ENCODE measurements at regions not wholly inside any gene's neighbourhood (a gene's known extent, or its start where the extent isn't known, plus 50 kb on each side); places are given as distances from the start of the nearest gene placed in this dataset.

- Histone ChIP-seq H4K20me1 (no peaks in the 10 kb centered on the region), H3K27ac (no peak overlapping the region)
These were observed 101.1 kb upstream of the SLC7A1 start for GRCh38 chr13:29696606-29697005.

GRCh38 chr13:29693275-29693945 is 97.9 kb upstream of the SLC7A1 start:
- Histone ChIP-seq H4K20me1 (no peaks in the 10 kb centered on the region), H3K4me3 (no peak overlapping the region), H3K27ac (no peak overlapping the region), H3K4me1 (no peaks in the 10 kb centered on the region), H3K27me3 (no peaks in the 10 kb centered on the region), H3K9ac (no peak overlapping the region), H3K4me2 (no peak overlapping the region), H3K36me3 (no peaks in the 10 kb centered on the region), H3K9me3 (replicated peaks in 1 of 11) (peaks cover 0 to 6% (median 0%) of the 10 kb centered on the region in 11 experiments; a peak in 1 of 22 replicates)
- no peak for TF ChIP-seq Cebpa-rat (IDR thresholded peaks at IDR 0.05)

More at GRCh38 chr13:29696606-29697005, 101.1 kb upstream of the SLC7A1 start:
- H3K4me1 ChIP-seq = no peaks in the 10 kb centered on the region
- H3K4me3 ChIP-seq = no peak overlapping the region
- no peaks in the 10 kb centered on the region for H3K27me3 ChIP-seq
- no peaks in the 10 kb centered on the region for H3K36me3 ChIP-seq
- TF ChIP-seq Cebpa-rat (IDR thresholded peaks at IDR 0.05) = no peak
- H3K9me3 ChIP-seq (replicated peaks in 1 of 11) = peaks cover 0 to 6% (median 0%) of the 10 kb centered on the region in 11 experiments; a peak in 1 of 22 replicates
- H3K4me2 ChIP-seq = no peak overlapping the region
- no peak overlapping the region for H3K9ac ChIP-seq

DNA sequence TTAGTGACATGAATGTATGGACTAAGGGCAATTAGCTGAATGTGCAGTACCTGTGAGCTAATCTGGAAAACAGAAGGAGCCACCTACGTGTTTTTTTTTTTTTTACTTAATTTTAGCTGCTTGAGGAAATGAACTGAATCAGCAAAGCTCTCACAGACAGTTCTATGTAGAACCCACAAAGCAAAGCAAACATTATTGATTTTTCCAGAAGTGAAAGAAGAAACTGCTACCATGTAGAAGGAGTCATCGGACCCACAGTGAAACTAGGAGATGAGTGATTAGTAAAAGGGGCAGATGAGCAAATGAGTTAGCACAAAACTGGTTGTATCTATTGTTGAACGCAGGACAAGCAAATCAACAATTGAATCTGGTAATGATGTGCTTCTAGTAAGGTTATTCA is 94.1 kb upstream of the SLC7A1 start:
- no peaks in the 10 kb centered on the region for H3K9me3 ChIP-seq (replicated peaks in 1 of 11)
- no peaks in the 10 kb centered on the region for H4K20me1 ChIP-seq
- H3K4me1 ChIP-seq = no peaks in the 10 kb centered on the region
- no peak overlapping the region for H3K9ac ChIP-seq
- H3K4me3 ChIP-seq = no peak overlapping the region
- TF ChIP-seq Cebpa-rat (IDR thresholded peaks at IDR 0.05) = no peak
- H3K4me2 ChIP-seq = 0 out of 22 replicates have a peak overlapping the region, but pooled peaks of 1 of the 11 experiments have one; percentile 13
- no peak overlapping the region for H3K27ac ChIP-seq
- H3K27me3 ChIP-seq = no peaks in the 10 kb centered on the region
- no peaks in the 10 kb centered on the region for H3K36me3 ChIP-seq

DNA sequence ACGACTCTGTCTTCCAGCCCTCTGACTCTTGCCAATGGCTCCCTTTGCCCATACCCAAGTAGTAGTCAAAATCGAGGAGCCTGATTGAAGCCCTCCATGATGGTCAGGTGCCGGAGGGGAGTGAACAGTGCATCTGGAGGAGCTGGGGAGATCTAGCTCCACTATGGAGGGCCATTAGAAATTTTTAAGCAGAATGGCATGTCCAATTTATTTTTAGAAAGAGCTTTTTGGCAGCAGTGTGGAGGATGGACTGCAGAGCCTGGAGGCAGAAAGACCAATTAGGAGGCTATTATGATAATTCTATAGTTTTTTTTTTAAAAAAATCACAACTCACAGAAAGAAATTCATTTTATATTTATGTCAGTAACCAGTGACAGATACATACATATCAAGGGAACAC is 92.7 kb upstream of the SLC7A1 start:
- TF ChIP-seq Cebpa-rat (IDR thresholded peaks at IDR 0.05) = no peak
- Histone ChIP-seq H3K36me3 (no peaks in the 10 kb centered on the region), H3K27me3 (no peaks in the 10 kb centered on the region), H3K4me3 (no peak overlapping the region), H4K20me1 (no peaks in the 10 kb centered on the region), H3K9ac (no peak overlapping the region), H3K9me3 (replicated peaks in 1 of 11) (peaks cover 0 to 7% (median 0%) of the 10 kb centered on the region in 11 experiments; a peak in 2 of 22 replicates), H3K4me2 (no peak overlapping the region), H3K27ac (no peak overlapping the region), H3K4me1 (no peaks in the 10 kb centered on the region)

DNA sequence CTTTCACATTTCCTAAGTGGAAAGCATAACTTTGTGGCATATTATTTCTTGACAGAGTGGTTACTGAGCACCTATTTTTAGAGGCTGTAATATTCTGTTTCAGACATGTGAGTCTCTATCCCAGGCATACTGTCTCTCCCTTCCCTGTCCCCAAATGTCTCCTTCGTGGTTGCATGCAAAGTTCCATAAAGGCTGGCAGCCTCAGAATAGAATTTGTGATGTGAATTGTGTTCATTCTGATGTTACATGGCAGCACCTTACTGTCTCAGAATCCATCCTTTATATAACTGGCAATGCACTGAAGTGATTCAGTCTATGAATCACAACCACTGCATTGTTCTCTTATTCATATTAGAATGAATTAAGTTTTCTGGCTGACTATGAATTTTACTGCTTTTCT is 89.0 kb upstream of the SLC7A1 start:
- no peak overlapping the region for H3K4me2 ChIP-seq
- no peak overlapping the region for H3K4me3 ChIP-seq
- H3K27ac ChIP-seq = no peak overlapping the region
- no peak overlapping the region for H3K9ac ChIP-seq
- H4K20me1 ChIP-seq = no peaks in the 10 kb centered on the region
- no peaks in the 10 kb centered on the region for H3K36me3 ChIP-seq
- peaks cover 0 to 8% (median 0%) of the 10 kb centered on the region in 11 experiments; a peak in 2 of 22 replicates for H3K9me3 ChIP-seq (replicated peaks in 1 of 11)
- peaks cover 0 to 13% (median 9%) of the 10 kb centered on the region in 10 experiments; a peak in 15 of 20 replicates for H3K4me1 ChIP-seq
- TF ChIP-seq Cebpa-rat (IDR thresholded peaks at IDR 0.05) = no peak
- H3K27me3 ChIP-seq = no peaks in the 10 kb centered on the region

- Histone ChIP-seq H3K4me3 (no peak overlapping the region), H3K9ac (no peak overlapping the region), H3K36me3 (no peaks in the 10 kb centered on the region), H3K4me2 (no peak overlapping the region), H3K27ac (no peak overlapping the region), H3K9me3 (replicated peaks in 1 of 11) (peaks cover 0 to 8% (median 0%) of the 10 kb centered on the region in 11 experiments; a peak in 2 of 22 replicates), H3K4me1 (peaks cover 0 to 13% (median 9%) of the 10 kb centered on the region in 10 experiments; a peak in 15 of 20 replicates), H3K27me3 (no peaks in the 10 kb centered on the region), H4K20me1 (no peaks in the 10 kb centered on the region)
- no peak for TF ChIP-seq Cebpa-rat (IDR thresholded peaks at IDR 0.05)
These were observed 87.6 kb upstream of the SLC7A1 start for GRCh38 chr13:29683041-29683440.

- Histone ChIP-seq H3K36me3 (no peaks in the 10 kb centered on the region), H3K4me3 (no peak overlapping the region), H3K4me2 (peak overlapping the region in 8 of 11 experiments; percentile 6 to 55 (median 36); a peak in 14 of 22 replicates), H4K20me1 (no peaks in the 10 kb centered on the region), H3K9ac (no peak overlapping the region), H3K27ac (no peak overlapping the region; a peak in 1 of 22 replicates), H3K27me3 (no peaks in the 10 kb centered on the region), H3K4me1 (peaks cover 0 to 13% (median 9%) of the 10 kb centered on the region in 10 experiments; a peak in 15 of 20 replicates), H3K9me3 (replicated peaks in 1 of 11) (peaks cover 0 to 8% (median 0%) of the 10 kb centered on the region in 11 experiments; a peak in 2 of 22 replicates)
- TF ChIP-seq Cebpa-rat (IDR thresholded peaks at IDR 0.05) = no peak
These were observed 86.4 kb upstream of the SLC7A1 start for GRCh38 chr13:29681864-29682263.

DNA sequence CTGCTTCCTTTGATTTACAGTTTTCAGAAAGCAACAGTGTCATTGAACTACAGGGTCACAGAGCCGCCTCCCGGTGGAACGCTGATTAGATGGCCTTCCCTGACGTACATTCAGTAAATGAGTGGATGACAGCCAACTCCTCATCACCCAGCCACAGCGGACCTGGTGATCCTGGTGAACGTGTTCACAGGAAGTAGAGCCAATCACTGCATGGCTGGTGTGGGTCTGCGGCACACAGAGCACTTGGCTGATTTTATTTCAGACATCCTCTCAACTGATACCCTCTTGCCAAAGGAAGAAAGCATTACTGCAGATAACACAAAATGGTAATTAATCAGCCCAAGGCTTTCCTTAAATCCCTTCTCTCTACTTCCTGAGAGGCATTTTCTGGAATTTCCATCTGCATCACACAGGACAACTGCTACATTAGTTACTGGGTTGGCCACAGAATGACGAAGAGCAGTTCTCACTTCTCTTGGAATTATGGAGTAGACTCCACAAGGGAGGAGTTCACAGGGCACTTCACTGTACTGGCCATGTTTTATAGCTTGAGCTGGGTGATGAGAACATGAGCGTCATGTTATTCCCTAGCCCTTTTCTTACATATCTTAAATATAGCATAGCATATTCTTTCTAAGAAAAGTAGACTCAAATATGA is 84.0 kb upstream of the SLC7A1 start:
- H4K20me1 ChIP-seq = no peaks in the 10 kb centered on the region
- peaks cover 0 to 8% (median 0%) of the 10 kb centered on the region in 11 experiments; a peak in 2 of 22 replicates for H3K9me3 ChIP-seq (replicated peaks in 1 of 11)
- no peaks in the 10 kb centered on the region for H3K27me3 ChIP-seq
- no peak overlapping the region for H3K4me2 ChIP-seq
- no peaks in the 10 kb centered on the region for H3K36me3 ChIP-seq
- H3K4me3 ChIP-seq = no peak overlapping the region
- H3K27ac ChIP-seq = no peak overlapping the region
- peaks cover 0 to 13% (median 9%) of the 10 kb centered on the region in 10 experiments; a peak in 15 of 20 replicates for H3K4me1 ChIP-seq
- no peak overlapping the region for H3K9ac ChIP-seq
- TF ChIP-seq Cebpa-rat (IDR thresholded peaks at IDR 0.05) = no peak

DNA sequence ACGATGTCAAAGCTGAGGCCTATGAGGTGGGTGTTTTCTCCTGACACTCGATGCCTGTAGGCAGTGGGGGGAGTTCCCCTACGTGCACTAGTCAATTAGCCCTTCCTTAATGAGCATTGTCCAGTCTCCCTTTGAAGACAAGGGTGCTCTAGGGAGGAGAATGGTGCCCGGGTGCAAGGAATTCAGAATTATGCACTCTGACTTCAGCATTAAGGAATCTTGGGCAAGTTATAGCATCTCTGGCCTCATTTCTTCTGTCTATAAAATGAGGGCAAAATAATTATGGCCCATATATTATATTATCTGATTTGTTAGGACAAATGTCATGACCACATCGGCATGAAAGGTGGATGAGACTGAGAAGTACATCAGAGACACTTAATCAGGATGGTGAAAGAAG is 82.1 kb upstream of the SLC7A1 start:
- H3K9me3 ChIP-seq (replicated peaks in 1 of 11) = no peaks in the 10 kb centered on the region
- TF ChIP-seq Cebpa-rat (IDR thresholded peaks at IDR 0.05) = no peak
- H3K4me2 ChIP-seq = no peak overlapping the region
- H4K20me1 ChIP-seq = no peaks in the 10 kb centered on the region
- H3K27ac ChIP-seq = no peak overlapping the region
- H3K36me3 ChIP-seq = no peaks in the 10 kb centered on the region
- H3K4me1 ChIP-seq = peaks cover 0 to 13% (median 9%) of the 10 kb centered on the region in 10 experiments; a peak in 15 of 20 replicates
- no peak overlapping the region for H3K4me3 ChIP-seq
- no peaks in the 10 kb centered on the region for H3K27me3 ChIP-seq
- H3K9ac ChIP-seq = no peak overlapping the region
